HUES6 (cell line): ENCODE measurements at regions not wholly inside any gene's neighbourhood (a gene's known extent, or its start where the extent isn't known, plus 50 kb on each side); places are given as distances from the start of the nearest gene placed in this dataset.

Experiments used
- H3K27ac ChIP-seq: 2 replicates; pipeline ENCODE4 v1.7.0; 2013; ENCODE audit warnings: low read depth, mild to moderate bottlenecking, low read length, inconsistent platforms
- H3K27me3 ChIP-seq: 2 replicates; pipeline ENCODE4 v1.6.1; 2013; ENCODE audit warnings: low read length; ENCODE audit not compliant: control insufficient read depth, insufficient read depth
- H3K36me3 ChIP-seq: 2 replicates; pipeline ENCODE4 v1.6.1; 2013; ENCODE audit warnings: low read length; ENCODE audit not compliant: control insufficient read depth, insufficient read depth
- H3K4me1 ChIP-seq: 2 replicates; pipeline ENCODE4 v1.6.1; 2013; ENCODE audit warnings: low read length; ENCODE audit not compliant: control insufficient read depth, insufficient read depth
- H3K4me3 ChIP-seq: 2 replicates; pipeline ENCODE4 v1.5.1; 2013; ENCODE audit warnings: low read depth, low read length
- H3K9ac ChIP-seq: one replicate; pipeline ENCODE4 v1.6.1; 2013; ENCODE audit warnings: mild to moderate bottlenecking, low read length
- H3K9me3 ChIP-seq: 2 replicates; pipeline ENCODE4 v1.6.1; 2013; ENCODE audit warnings: low read depth, low read length; ENCODE audit not compliant: control insufficient read depth, insufficient read depth

- no peak overlapping the region for H3K27ac ChIP-seq
- H3K36me3 ChIP-seq = no peaks in the 10 kb centered on the region
- no peaks in the 10 kb centered on the region for H3K27me3 ChIP-seq
- H3K9me3 ChIP-seq = peaks cover 3% of the 10 kb centered on the region; the same call in 1 of the 2 replicates
- no peak overlapping the region for H3K9ac ChIP-seq
- no peak overlapping the region for H3K4me3 ChIP-seq
- H3K4me1 ChIP-seq = no peaks in the 10 kb centered on the region
Measured at GRCh38 chr1:224520808-224521207, 86.2 kb upstream of the WDR26 start.

- Histone ChIP-seq H3K4me3 (no peak overlapping the region), H3K27me3 (no peaks in the 10 kb centered on the region), H3K36me3 (no peaks in the 10 kb centered on the region), H3K9ac (no peak overlapping the region), H3K27ac (no peak overlapping the region), H3K4me1 (peaks cover 6% of the 10 kb centered on the region; the same call in 1 of the 2 replicates), H3K9me3 (peaks cover 3% of the 10 kb centered on the region; the same call in 1 of the 2 replicates)
Measured at GRCh38 chr1:224521904-224522734, 87.5 kb upstream of the WDR26 start.

- Histone ChIP-seq H3K4me3 (no peak overlapping the region), H3K9me3 (peaks cover 3% of the 10 kb centered on the region; the same call in 1 of the 2 replicates), H3K4me1 (peaks cover 9% of the 10 kb centered on the region), H3K27me3 (no peaks in the 10 kb centered on the region), H3K9ac (no peak overlapping the region), H3K27ac (no peak overlapping the region), H3K36me3 (no peaks in the 10 kb centered on the region)
Measured at GRCh38 chr1:224523676-224524075, 89.1 kb upstream of the WDR26 start.

GRCh38 chr1:224524679-224525078 lies 90.1 kb upstream of the WDR26 start:
- Histone ChIP-seq H3K27me3 (no peaks in the 10 kb centered on the region), H3K36me3 (no peaks in the 10 kb centered on the region), H3K9ac (no peak overlapping the region), H3K27ac (no peak overlapping the region), H3K4me1 (peaks cover 19% of the 10 kb centered on the region), H3K4me3 (no peak overlapping the region), H3K9me3 (peaks cover 3% of the 10 kb centered on the region; the same call in 1 of the 2 replicates)

- no peaks in the 10 kb centered on the region for H3K36me3 ChIP-seq
- no peak overlapping the region for H3K4me3 ChIP-seq
- H3K27ac ChIP-seq = no peak overlapping the region
Measured at GRCh38 chr1:224525411-224526040, 90.6 kb upstream of the CNIH3 start.

GRCh38 chr1:224526771-224527170 lies 89.3 kb upstream of the CNIH3 start:
- Histone ChIP-seq H3K9ac (no peak overlapping the region), H3K4me1 (peaks cover 20% of the 10 kb centered on the region), H3K36me3 (no peaks in the 10 kb centered on the region), H3K27me3 (no peaks in the 10 kb centered on the region), H3K4me3 (no peak overlapping the region), H3K9me3 (no peaks in the 10 kb centered on the region), H3K27ac (no peak overlapping the region)

More at GRCh38 chr1:224525411-224526040, 90.6 kb upstream of the CNIH3 start:
- H3K9ac ChIP-seq = no peak overlapping the region
- peaks cover 3% of the 10 kb centered on the region; the same call in 1 of the 2 replicates for H3K9me3 ChIP-seq
- H3K27me3 ChIP-seq = no peaks in the 10 kb centered on the region
- H3K4me1 ChIP-seq = peaks cover 20% of the 10 kb centered on the region

GRCh38 chr1:224528900-224529299 lies 87.2 kb upstream of the CNIH3 start:
- Histone ChIP-seq H3K36me3 (no peaks in the 10 kb centered on the region), H3K4me1 (peaks cover 20% of the 10 kb centered on the region), H3K27ac (no peak overlapping the region; the same call in 1 of the 2 replicates), H3K9me3 (no peaks in the 10 kb centered on the region), H3K27me3 (no peaks in the 10 kb centered on the region), H3K4me3 (no peak overlapping the region), H3K9ac (peak overlapping the region; percentile 7)

GRCh38 chr1:224529844-224530243 lies 86.3 kb upstream of the CNIH3 start:
- Histone ChIP-seq H3K27ac (no peak overlapping the region), H3K4me3 (no peak overlapping the region), H3K27me3 (no peaks in the 10 kb centered on the region), H3K9ac (no peak overlapping the region), H3K36me3 (no peaks in the 10 kb centered on the region), H3K9me3 (no peaks in the 10 kb centered on the region), H3K4me1 (peaks cover 20% of the 10 kb centered on the region)

- Histone ChIP-seq H3K4me3 (no peak overlapping the region), H3K27ac (no peak overlapping the region), H3K9me3 (no peaks in the 10 kb centered on the region), H3K27me3 (no peaks in the 10 kb centered on the region), H3K36me3 (no peaks in the 10 kb centered on the region), H3K9ac (no peak overlapping the region), H3K4me1 (peaks cover 13% of the 10 kb centered on the region)
Measured at GRCh38 chr1:224533517-224533916, 82.6 kb upstream of the CNIH3 start.

- H3K4me3 ChIP-seq = no peak overlapping the region
- no peak overlapping the region for H3K9ac ChIP-seq
- H3K4me1 ChIP-seq = peaks cover under 1% of the 10 kb centered on the region; the same call in 1 of the 2 replicates
- no peak overlapping the region for H3K27ac ChIP-seq
- no peaks in the 10 kb centered on the region for H3K9me3 ChIP-seq
- no peaks in the 10 kb centered on the region for H3K36me3 ChIP-seq
- H3K27me3 ChIP-seq = no peaks in the 10 kb centered on the region
Measured at GRCh38 chr1:224534731-224535130, 81.4 kb upstream of the CNIH3 start.

- no peaks in the 10 kb centered on the region for H3K4me1 ChIP-seq
- no peaks in the 10 kb centered on the region for H3K27me3 ChIP-seq
- H3K27ac ChIP-seq = no peak overlapping the region
- no peaks in the 10 kb centered on the region for H3K9me3 ChIP-seq
- H3K4me3 ChIP-seq = no peak overlapping the region
- H3K9ac ChIP-seq = no peak overlapping the region
- H3K36me3 ChIP-seq = no peaks in the 10 kb centered on the region
Measured at GRCh38 chr1:224535641-224536040, 80.5 kb upstream of the CNIH3 start.
